H1 (cell line): ENCODE measurements at regions not wholly inside any gene's neighbourhood (a gene's known extent, or its start where the extent isn't known, plus 50 kb on each side); places are given as distances from the start of the nearest gene placed in this dataset.

ENCODE experiments used
- CTCF ChIA-PET: fragments of 300-600 bp; sonication (Branson Sonifier 250); formaldehyde crosslinking; loops from one replicate; lab custom pipeline; 2021; ENCODE audit not compliant: partially characterized antibody; lab: Charles Lee
- POLR2A ChIA-PET: fragments of 300-600 bp; sonication (Branson Sonifier 250); formaldehyde crosslinking; loops from one replicate; lab custom pipeline; 2021; ENCODE audit warnings: inconsistent platforms; ENCODE audit not compliant: partially characterized antibody; lab: Charles Lee
- DNase-seq, 2 experiments: peaks; one replicate each; pipeline versions ENCODE4 v3.0.0 to v3.0.0-alpha.2; 2010 to 2022; ENCODE audit warnings: low spot score in 2 of 2, low read depth in 1 of 2, mixed read lengths in 1 of 2
- FAIRE-seq: peaks from 2 replicates; lab custom pipeline; 2011; peaks lifted over from hg19 to GRCh38; lab: Jason Lieb, UNC
- H2AFZ ChIP-seq: 2 replicates; pipeline ENCODE4 v1.8.1; 2012; ENCODE audit warnings: low read length, inconsistent platforms
- H2AK5ac ChIP-seq: 2 replicates; pipeline ENCODE4 v1.6.1; 2013; ENCODE audit warnings: low read depth, low read length
- H2BK120ac ChIP-seq: replicated peaks from 2 replicates; pipeline ENCODE3; 2013; ENCODE audit warnings: low read depth, low read length, inconsistent platforms
- H2BK12ac ChIP-seq: 2 replicates; pipeline ENCODE4 v1.6.1; 2013; ENCODE audit warnings: low read depth, low read length
- H2BK15ac ChIP-seq: 2 replicates; pipeline ENCODE4 v1.6.1; 2013; ENCODE audit warnings: low read length
- H2BK20ac ChIP-seq: 2 replicates; pipeline ENCODE4 v1.6.1; 2013; ENCODE audit warnings: low read length
- H2BK5ac ChIP-seq: 2 replicates; pipeline ENCODE4 v1.6.1; 2013; ENCODE audit warnings: low read depth, low read length
- H3K14ac ChIP-seq: 2 replicates; pipeline ENCODE4 v1.6.1; 2013; ENCODE audit warnings: inconsistent platforms; ENCODE audit not compliant: insufficient read length
- H3K18ac ChIP-seq: 2 replicates; pipeline ENCODE4 v1.6.1; 2013; ENCODE audit warnings: low read length; ENCODE audit errors: extremely low read depth
- H3K23ac ChIP-seq: 2 replicates; pipeline ENCODE4 v1.6.1; 2013; ENCODE audit warnings: inconsistent platforms; ENCODE audit not compliant: insufficient read length
- H3K23me2 ChIP-seq: 2 replicates; pipeline ENCODE4 v1.6.1; 2013; ENCODE audit warnings: low read depth, low read length
- H3K27ac ChIP-seq: 2 replicates; pipeline ENCODE4 v1.6.1; 2011; ENCODE audit warnings: low read depth, low read length, inconsistent platforms
- H3K27me3 ChIP-seq, 4 experiments: replicated peaks in 1 of 4; 1 replicate in 1 of 4; 2 replicates in 3 of 4; pipeline versions ENCODE4 v1.6.1 to v1.8.1; 2011 to 2013; ENCODE audit warnings: low read length in 3 of 4, mild to moderate bottlenecking in 3 of 4, inconsistent platforms in 2 of 4, mixed read lengths in 2 of 4, moderate library complexity in 1 of 4; ENCODE audit not compliant: control insufficient read depth in 3 of 4, insufficient read depth in 3 of 4; ENCODE audit errors: extremely low read depth in 1 of 4
- H3K36me3 ChIP-seq, 4 experiments: 2 replicates each; pipeline versions ENCODE4 v1.6.1 to v1.8.1; 2011 to 2013; ENCODE audit warnings: mild to moderate bottlenecking in 4 of 4, low read length in 3 of 4, moderate library complexity in 2 of 4, control low read depth in 1 of 4, inconsistent platforms in 1 of 4; ENCODE audit not compliant: insufficient read depth in 4 of 4, control insufficient read depth in 2 of 4
- H3K4ac ChIP-seq: replicated peaks from 2 replicates; pipeline ENCODE3; 2013; ENCODE audit warnings: low read length, low read depth, mixed read lengths, inconsistent platforms; ENCODE audit not compliant: insufficient read length
- H3K4me1 ChIP-seq, 4 experiments: replicated peaks in 1 of 4; 1 replicate in 1 of 4; 2 replicates in 3 of 4; pipeline versions ENCODE4 v1.6.1 to v1.8.1; 2011 to 2013; ENCODE audit warnings: low read length in 3 of 4, inconsistent platforms in 2 of 4, mixed read lengths in 1 of 4; ENCODE audit not compliant: insufficient read depth in 4 of 4, control insufficient read depth in 3 of 4
- H3K4me2 ChIP-seq, 2 experiments: 2 replicates each; pipeline versions ENCODE4 v1.6.1 to v1.8.1; 2011 to 2013; ENCODE audit warnings: low read depth in 2 of 2, low read length in 2 of 2, control low read depth in 1 of 2, inconsistent platforms in 1 of 2, mild to moderate bottlenecking in 1 of 2; ENCODE audit not compliant: insufficient read depth in 1 of 2
- H3K4me3 ChIP-seq, 4 experiments: fragments of 200-600, 300-600 bp in 1 of 4; sonication (generic), shearing (Covaris generic), sonication (Bioruptor Twin) in 1 of 4; 2 replicates each; pipeline versions ENCODE4 v1.5.1 to v1.8.1; 2011 to 2016; ENCODE audit warnings: low read length in 4 of 4, low read depth in 3 of 4, control low read depth in 2 of 4, inconsistent platforms in 2 of 4, mild to moderate bottlenecking in 2 of 4, mixed read lengths in 1 of 4, moderate library complexity in 1 of 4; ENCODE audit not compliant: insufficient read depth in 2 of 4; ENCODE audit errors: extremely low read depth in 1 of 4
- H3K56ac ChIP-seq: replicated peaks from 2 replicates; pipeline ENCODE3; 2013; ENCODE audit warnings: low read depth, mild to moderate bottlenecking, mixed read lengths, low read length, inconsistent platforms; ENCODE audit not compliant: insufficient read length
- H3K79me1 ChIP-seq: 2 replicates; pipeline ENCODE4 v1.6.1; 2013; ENCODE audit warnings: low read depth, low read length, control low read depth
- H3K79me2 ChIP-seq, 2 experiments: 2 replicates each; pipeline versions ENCODE4 v1.6.1 to v1.8.1; 2012 to 2013; ENCODE audit warnings: low read length in 2 of 2, mild to moderate bottlenecking in 2 of 2, inconsistent platforms in 1 of 2; ENCODE audit not compliant: insufficient read depth in 2 of 2, control insufficient read depth in 1 of 2
- H3K9ac ChIP-seq, 4 experiments: replicated peaks in 1 of 4; 1 replicate in 1 of 4; 2 replicates in 3 of 4; pipeline versions ENCODE4 v1.6.1 to v1.8.1; 2011 to 2013; ENCODE audit warnings: low read depth in 3 of 4, low read length in 3 of 4, control low read depth in 2 of 4, mild to moderate bottlenecking in 2 of 4, moderate library complexity in 2 of 4, inconsistent platforms in 1 of 4; ENCODE audit errors: extremely low read depth in 1 of 4
- H3K9me3 ChIP-seq, 2 experiments: 2 replicates each; pipeline versions ENCODE4 v1.6.1 to v1.8.1; 2012 to 2013; ENCODE audit warnings: mild to moderate bottlenecking in 2 of 2, moderate library complexity in 2 of 2, control low read depth in 1 of 2, inconsistent platforms in 1 of 2, low read depth in 1 of 2, low read length in 1 of 2, mixed read lengths in 1 of 2; ENCODE audit not compliant: insufficient read depth in 2 of 2
- H4K20me1 ChIP-seq, 2 experiments: replicated peaks in 1 of 2; 2 replicates each; pipeline versions ENCODE3 to v1.8.1; 2011 to 2013; ENCODE audit warnings: inconsistent platforms in 2 of 2, low read length in 2 of 2, mild to moderate bottlenecking in 1 of 2; ENCODE audit not compliant: insufficient read depth in 2 of 2, control insufficient read depth in 1 of 2
- H4K5ac ChIP-seq: 2 replicates; pipeline ENCODE4 v1.6.1; 2013; ENCODE audit warnings: low read length, low read depth, mixed read lengths, inconsistent platforms; ENCODE audit not compliant: insufficient read length
- H4K8ac ChIP-seq: 2 replicates; pipeline ENCODE4 v1.8.0; 2013; ENCODE audit warnings: mild to moderate bottlenecking, moderate library complexity, low read length, inconsistent platforms; ENCODE audit not compliant: insufficient read depth; ENCODE audit errors: extremely low read depth
- H4K91ac ChIP-seq: replicated peaks from 2 replicates; pipeline ENCODE3; 2013; ENCODE audit warnings: low read length, mixed read lengths, inconsistent platforms; ENCODE audit not compliant: insufficient read length
- BACH1 ChIP-seq: IDR thresholded peaks from 2 replicates; pipeline ENCODE4 v1.6.1; 2012; ENCODE audit warnings: low read length, improper control_type of control experiment
- BRCA1 ChIP-seq: IDR thresholded peaks from 2 replicates; pipeline ENCODE4 v1.6.1; 2012; ENCODE audit warnings: low read depth, low read length, improper control_type of control experiment
- CBX8 ChIP-seq: fragments of 300-800, 300-1000 bp; sonication (generic); IDR thresholded peaks from 2 replicates; pipeline ENCODE4 v1.7.1; 2016; ENCODE audit warnings: low read depth, low read length, borderline replicate concordance
- EZH2 ChIP-seq: fragments of 200-600 bp; sonication (generic); IDR thresholded peaks from 2 replicates; pipeline ENCODE4 v1.7.1; 2012; ENCODE audit warnings: low read depth, mild to moderate bottlenecking, moderate library complexity, low read length, inconsistent platforms; ENCODE audit not compliant: severe bottlenecking
- PHF8 ChIP-seq: fragments of 200-600 bp; sonication (generic); conservative IDR thresholded peaks from 2 replicates; pipeline ENCODE4 v1.7.1; 2012; ENCODE audit warnings: low read depth, mild to moderate bottlenecking, inconsistent platforms, low read length, moderate library complexity
- TAF1 ChIP-seq: IDR thresholded peaks from 2 replicates; pipeline ENCODE4 v1.6.1; 2011; ENCODE audit warnings: mild to moderate bottlenecking, low read depth, low read length
- WGBS, 2 experiments: shearing (Covaris generic) in 1 of 2; methylation state at CpG; one replicate each; pipeline versions ENCODE4 v1.1.6 to v1.1.7; 2013 to 2015; ENCODE audit warnings: low lambda C conversion rate in 2 of 2, mixed read lengths in 2 of 2, inconsistent platforms in 1 of 2, low coverage in 1 of 2, missing lambda C conversion rate in 1 of 2; ENCODE audit not compliant: insufficient replicate concordance in 2 of 2, insufficient coverage in 1 of 2, insufficient read length in 1 of 2; ENCODE audit errors: extremely low coverage in 1 of 2, missing lambda C conversion rate in 1 of 2; 5-methylcytosine and 5-hydroxymethylcytosine counted together

DNA sequence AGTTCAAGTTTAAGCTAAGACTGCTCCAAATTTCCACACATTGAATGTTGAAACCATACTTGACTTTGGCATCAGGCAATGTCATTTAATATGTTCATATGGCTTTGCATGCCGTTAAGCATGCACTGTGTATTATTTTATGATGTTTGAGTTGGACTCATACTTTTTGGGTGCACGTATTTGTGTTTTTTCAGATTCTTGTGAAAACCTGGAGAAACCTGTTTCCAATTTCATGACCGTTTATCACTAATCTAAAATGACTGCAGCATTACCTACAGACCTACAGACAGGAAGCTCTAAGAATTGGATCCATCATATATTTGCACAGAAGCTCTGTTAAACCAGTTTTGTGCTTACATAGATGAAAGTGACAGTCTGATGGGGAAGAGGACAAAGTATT, 1093.0 kb upstream of the INTU start:
- no peak overlapping the region for H4K91ac ChIP-seq
- no peak overlapping the region for H3K23ac ChIP-seq
- H3K18ac ChIP-seq, result no peak overlapping the region
- no peak overlapping the region for H3K9ac ChIP-seq
- H3K79me2 ChIP-seq, result no peaks in the 10 kb centered on the region
- no peaks in the 10 kb centered on the region for H3K23me2 ChIP-seq
- no peak overlapping the region for H3K4ac ChIP-seq
- 93% methylated on average over 3 of the region's 3 CpGs; no CpG with 5 or more reads in 1 of the 2 experiments for WGBS, 2 experiments
- no peak overlapping the region for H2BK15ac ChIP-seq
- no peaks in the 10 kb centered on the region for H3K36me3 ChIP-seq
- H3K56ac ChIP-seq, result no peak overlapping the region
- no peak for DNase-seq
- no peaks in the 10 kb centered on the region for H3K4me1 ChIP-seq
- H4K8ac ChIP-seq, result no peak overlapping the region
- H2BK12ac ChIP-seq, result no peak overlapping the region
- no peak overlapping the region for H2BK5ac ChIP-seq
- H3K4me3 ChIP-seq, result no peak overlapping the region
- H3K79me1 ChIP-seq, result no peaks in the 10 kb centered on the region
- no peak overlapping the region for H3K27ac ChIP-seq
- ChIA-PET CTCF (no interaction called here), POLR2A (no interaction called here)
- no peaks in the 10 kb centered on the region for H4K20me1 ChIP-seq
- no peak overlapping the region for H2AFZ ChIP-seq
- no peak overlapping the region for H4K5ac ChIP-seq
- no peak overlapping the region for H2AK5ac ChIP-seq
- FAIRE-seq, result no peak
- H2BK120ac ChIP-seq, result no peak overlapping the region
- TF ChIP-seq BRCA1 (no peak), EZH2 (no peak), BACH1 (no peak), CBX8 (no peak), PHF8 (no peak), TAF1 (no peak)
- no peaks in the 10 kb centered on the region for H3K9me3 ChIP-seq
- H3K14ac ChIP-seq, result no peak overlapping the region
- H2BK20ac ChIP-seq, result no peak overlapping the region
- no peak overlapping the region for H3K4me2 ChIP-seq
- no peaks in the 10 kb centered on the region for H3K27me3 ChIP-seq
